ENCODE measurements at regions not wholly inside any gene's neighbourhood (a gene's known extent, or its start where the extent isn't known, plus 50 kb on each side); places are given as distances from the start of the nearest gene placed in this dataset.

DNA sequence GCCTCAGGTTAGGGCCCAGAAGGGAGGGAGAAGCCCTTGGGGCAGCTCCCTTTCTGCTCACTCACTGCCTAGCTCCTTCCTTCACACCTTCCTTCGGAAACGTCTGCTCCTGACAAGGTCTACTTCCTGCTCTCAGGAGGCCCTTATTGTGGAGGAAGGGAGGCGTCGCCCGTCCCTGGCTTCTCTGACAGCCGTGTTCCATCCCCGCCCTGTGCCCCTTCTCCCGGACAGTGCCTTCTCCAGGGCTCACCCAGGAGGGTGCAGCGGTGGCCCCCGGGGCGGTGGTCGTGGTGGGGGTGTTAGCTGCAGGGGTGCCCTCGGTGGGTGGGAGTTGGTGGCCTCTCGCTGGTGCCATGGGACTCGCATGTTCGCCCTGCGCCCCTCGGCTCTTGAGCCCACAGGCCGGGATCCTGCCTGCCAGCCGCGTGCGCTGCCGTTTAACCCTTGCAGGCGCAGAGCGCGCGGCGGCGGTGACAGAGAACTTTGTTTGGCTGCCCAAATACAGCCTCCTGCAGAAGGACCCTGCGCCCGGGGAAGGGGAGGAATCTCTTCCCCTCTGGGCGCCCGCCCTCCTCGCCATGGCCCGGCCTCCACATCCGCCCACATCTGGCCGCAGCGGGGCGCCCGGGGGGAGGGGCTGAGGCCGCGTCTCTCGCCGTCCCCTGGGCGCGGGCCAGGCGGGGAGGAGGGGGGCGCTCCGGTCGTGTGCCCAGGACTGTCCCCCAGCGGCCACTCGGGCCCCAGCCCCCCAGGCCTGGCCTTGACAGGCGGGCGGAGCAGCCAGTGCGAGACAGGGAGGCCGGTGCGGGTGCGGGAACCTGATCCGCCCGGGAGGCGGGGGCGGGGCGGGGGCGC is 231.9 kb downstream of the SEC14L1 start (continued):
- TF ChIP-seq, protein P1, sequence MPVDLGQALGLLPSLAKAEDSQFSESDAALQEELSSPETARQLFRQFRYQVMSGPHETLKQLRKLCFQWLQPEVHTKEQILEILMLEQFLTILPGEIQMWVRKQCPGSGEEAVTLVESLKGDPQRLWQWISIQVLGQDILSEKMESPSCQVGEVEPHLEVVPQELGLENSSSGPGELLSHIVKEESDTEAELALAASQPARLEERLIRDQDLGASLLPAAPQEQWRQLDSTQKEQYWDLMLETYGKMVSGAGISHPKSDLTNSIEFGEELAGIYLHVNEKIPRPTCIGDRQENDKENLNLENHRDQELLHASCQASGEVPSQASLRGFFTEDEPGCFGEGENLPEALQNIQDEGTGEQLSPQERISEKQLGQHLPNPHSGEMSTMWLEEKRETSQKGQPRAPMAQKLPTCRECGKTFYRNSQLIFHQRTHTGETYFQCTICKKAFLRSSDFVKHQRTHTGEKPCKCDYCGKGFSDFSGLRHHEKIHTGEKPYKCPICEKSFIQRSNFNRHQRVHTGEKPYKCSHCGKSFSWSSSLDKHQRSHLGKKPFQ (CRISPR knock-in tag; IDR thresholded peaks at IDR 0.05; ENCODE audit: insufficient replicate concordance) = peak; percentile 72
- TF ChIP-seq IRF2 (CRISPR knock-in tag; IDR thresholded peaks at IDR 0.05) = peak; percentile 77
- TF ChIP-seq ZFX (CRISPR knock-in tag; IDR thresholded peaks at IDR 0.05; ENCODE audit: low read depth) = peak; percentile 63
- TF ChIP-seq, protein P2, sequence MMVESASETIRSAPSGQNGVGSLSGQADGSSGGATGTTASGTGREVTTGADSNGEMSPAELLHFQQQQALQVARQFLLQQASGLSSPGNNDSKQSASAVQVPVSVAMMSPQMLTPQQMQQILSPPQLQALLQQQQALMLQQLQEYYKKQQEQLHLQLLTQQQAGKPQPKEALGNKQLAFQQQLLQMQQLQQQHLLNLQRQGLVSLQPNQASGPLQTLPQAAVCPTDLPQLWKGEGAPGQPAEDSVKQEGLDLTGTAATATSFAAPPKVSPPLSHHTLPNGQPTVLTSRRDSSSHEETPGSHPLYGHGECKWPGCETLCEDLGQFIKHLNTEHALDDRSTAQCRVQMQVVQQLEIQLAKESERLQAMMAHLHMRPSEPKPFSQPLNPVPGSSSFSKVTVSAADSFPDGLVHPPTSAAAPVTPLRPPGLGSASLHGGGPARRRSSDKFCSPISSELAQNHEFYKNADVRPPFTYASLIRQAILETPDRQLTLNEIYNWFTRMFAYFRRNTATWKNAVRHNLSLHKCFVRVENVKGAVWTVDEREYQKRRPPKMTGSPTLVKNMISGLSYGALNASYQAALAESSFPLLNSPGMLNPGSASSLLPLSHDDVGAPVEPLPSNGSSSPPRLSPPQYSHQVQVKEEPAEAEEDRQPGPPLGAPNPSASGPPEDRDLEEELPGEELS (CRISPR knock-in tag; IDR thresholded peaks at IDR 0.05) = peak; percentile 76
- no peak; the same call in 1 of the 2 replicates for TF ChIP-seq PAX8 (CRISPR knock-in tag; IDR thresholded peaks at IDR 0.05; ENCODE audit: borderline replicate concordance)
- TF ChIP-seq, protein P3, sequence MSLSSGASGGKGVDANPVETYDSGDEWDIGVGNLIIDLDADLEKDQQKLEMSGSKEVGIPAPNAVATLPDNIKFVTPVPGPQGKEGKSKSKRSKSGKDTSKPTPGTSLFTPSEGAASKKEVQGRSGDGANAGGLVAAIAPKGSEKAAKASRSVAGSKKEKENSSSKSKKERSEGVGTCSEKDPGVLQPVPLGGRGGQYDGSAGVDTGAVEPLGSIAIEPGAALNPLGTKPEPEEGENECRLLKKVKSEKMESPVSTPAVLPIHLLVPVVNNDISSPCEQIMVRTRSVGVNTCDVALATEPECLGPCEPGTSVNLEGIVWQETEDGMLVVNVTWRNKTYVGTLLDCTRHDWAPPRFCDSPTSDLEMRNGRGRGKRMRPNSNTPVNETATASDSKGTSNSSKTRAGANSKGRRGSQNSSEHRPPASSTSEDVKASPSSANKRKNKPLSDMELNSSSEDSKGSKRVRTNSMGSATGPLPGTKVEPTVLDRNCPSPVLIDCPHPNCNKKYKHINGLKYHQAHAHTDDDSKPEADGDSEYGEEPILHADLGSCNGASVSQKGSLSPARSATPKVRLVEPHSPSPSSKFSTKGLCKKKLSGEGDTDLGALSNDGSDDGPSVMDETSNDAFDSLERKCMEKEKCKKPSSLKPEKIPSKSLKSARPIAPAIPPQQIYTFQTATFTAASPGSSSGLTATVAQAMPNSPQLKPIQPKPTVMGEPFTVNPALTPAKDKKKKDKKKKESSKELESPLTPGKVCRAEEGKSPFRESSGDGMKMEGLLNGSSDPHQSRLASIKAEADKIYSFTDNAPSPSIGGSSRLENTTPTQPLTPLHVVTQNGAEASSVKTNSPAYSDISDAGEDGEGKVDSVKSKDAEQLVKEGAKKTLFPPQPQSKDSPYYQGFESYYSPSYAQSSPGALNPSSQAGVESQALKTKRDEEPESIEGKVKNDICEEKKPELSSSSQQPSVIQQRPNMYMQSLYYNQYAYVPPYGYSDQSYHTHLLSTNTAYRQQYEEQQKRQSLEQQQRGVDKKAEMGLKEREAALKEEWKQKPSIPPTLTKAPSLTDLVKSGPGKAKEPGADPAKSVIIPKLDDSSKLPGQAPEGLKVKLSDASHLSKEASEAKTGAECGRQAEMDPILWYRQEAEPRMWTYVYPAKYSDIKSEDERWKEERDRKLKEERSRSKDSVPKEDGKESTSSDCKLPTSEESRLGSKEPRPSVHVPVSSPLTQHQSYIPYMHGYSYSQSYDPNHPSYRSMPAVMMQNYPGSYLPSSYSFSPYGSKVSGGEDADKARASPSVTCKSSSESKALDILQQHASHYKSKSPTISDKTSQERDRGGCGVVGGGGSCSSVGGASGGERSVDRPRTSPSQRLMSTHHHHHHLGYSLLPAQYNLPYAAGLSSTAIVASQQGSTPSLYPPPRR (CRISPR knock-in tag; IDR thresholded peaks at IDR 0.05; ENCODE audit: borderline replicate concordance) = peak; percentile 69
- no peak for TF ChIP-seq SOX6 (IDR thresholded peaks at IDR 0.05)
- TF ChIP-seq SOX6 (CRISPR knock-in tag; IDR thresholded peaks at IDR 0.05) = peak; percentile 73
- peak; percentile 72; the same call in 1 of the 2 replicates for TF ChIP-seq HOXA3 (CRISPR knock-in tag; IDR thresholded peaks at IDR 0.05)
- TF ChIP-seq MIER3 (CRISPR knock-in tag; IDR thresholded peaks at IDR 0.05; ENCODE audit: borderline replicate concordance) = peak; percentile 75; the same call in 1 of the 2 replicates
- TF ChIP-seq, protein P4, sequence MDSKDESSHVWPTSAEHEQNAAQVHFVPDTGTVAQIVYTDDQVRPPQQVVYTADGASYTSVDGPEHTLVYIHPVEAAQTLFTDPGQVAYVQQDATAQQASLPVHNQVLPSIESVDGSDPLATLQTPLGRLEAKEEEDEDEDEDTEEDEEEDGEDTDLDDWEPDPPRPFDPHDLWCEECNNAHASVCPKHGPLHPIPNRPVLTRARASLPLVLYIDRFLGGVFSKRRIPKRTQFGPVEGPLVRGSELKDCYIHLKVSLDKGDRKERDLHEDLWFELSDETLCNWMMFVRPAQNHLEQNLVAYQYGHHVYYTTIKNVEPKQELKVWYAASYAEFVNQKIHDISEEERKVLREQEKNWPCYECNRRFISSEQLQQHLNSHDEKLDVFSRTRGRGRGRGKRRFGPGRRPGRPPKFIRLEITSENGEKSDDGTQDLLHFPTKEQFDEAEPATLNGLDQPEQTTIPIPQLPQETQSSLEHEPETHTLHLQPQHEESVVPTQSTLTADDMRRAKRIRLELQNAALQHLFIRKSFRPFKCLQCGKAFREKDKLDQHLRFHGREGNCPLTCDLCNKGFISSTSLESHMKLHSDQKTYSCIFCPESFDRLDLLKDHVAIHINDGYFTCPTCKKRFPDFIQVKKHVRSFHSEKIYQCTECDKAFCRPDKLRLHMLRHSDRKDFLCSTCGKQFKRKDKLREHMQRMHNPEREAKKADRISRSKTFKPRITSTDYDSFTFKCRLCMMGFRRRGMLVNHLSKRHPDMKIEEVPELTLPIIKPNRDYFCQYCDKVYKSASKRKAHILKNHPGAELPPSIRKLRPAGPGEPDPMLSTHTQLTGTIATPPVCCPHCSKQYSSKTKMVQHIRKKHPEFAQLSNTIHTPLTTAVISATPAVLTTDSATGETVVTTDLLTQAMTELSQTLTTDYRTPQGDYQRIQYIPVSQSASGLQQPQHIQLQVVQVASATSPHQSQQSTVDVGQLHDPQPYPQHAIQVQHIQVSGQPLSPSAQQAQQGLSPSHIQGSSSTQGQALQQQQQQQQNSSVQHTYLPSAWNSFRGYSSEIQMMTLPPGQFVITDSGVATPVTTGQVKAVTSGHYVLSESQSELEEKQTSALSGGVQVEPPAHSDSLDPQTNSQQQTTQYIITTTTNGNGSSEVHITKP (CRISPR knock-in tag; IDR thresholded peaks at IDR 0.05; ENCODE audit: low read depth) = no peak
- TF ChIP-seq ZFYVE20 (CRISPR knock-in tag; IDR thresholded peaks at IDR 0.05; ENCODE audit: borderline replicate concordance, low read depth) = no peak
- TF ChIP-seq EED (CRISPR knock-in tag; IDR thresholded peaks at IDR 0.05) = peak; percentile 32; the same call in 1 of the 2 replicates
- TF ChIP-seq NR3C1 (CRISPR knock-in tag; IDR thresholded peaks at IDR 0.05) = no peak
- TF ChIP-seq ZNF564 (CRISPR knock-in tag; IDR thresholded peaks at IDR 0.05) = peak; percentile 91
- TF ChIP-seq KDM1A (CRISPR knock-in tag; IDR thresholded peaks at IDR 0.05) = peak; percentile 13; the same call in 1 of the 2 replicates
- TF ChIP-seq GTF3A (CRISPR knock-in tag; conservative IDR thresholded peaks at IDR 0.05) = 0 out of 2 replicates have a peak, but pooled peaks have one; percentile 29

Data from HepG2 (cell line).